ENCODE measurements at regions not wholly inside any gene's neighbourhood (a gene's known extent, or its start where the extent isn't known, plus 50 kb on each side); places are given as distances from the start of the nearest gene placed in this dataset.
A peak's percentile ranks its signal among the peaks of the same experiment; 100 is the strongest.
"Not testable (repeated sequence)": the region's sequence is repeated elsewhere in the genome, so short reads cannot be mapped to it uniquely, and the experiment has no call there.

DNA sequence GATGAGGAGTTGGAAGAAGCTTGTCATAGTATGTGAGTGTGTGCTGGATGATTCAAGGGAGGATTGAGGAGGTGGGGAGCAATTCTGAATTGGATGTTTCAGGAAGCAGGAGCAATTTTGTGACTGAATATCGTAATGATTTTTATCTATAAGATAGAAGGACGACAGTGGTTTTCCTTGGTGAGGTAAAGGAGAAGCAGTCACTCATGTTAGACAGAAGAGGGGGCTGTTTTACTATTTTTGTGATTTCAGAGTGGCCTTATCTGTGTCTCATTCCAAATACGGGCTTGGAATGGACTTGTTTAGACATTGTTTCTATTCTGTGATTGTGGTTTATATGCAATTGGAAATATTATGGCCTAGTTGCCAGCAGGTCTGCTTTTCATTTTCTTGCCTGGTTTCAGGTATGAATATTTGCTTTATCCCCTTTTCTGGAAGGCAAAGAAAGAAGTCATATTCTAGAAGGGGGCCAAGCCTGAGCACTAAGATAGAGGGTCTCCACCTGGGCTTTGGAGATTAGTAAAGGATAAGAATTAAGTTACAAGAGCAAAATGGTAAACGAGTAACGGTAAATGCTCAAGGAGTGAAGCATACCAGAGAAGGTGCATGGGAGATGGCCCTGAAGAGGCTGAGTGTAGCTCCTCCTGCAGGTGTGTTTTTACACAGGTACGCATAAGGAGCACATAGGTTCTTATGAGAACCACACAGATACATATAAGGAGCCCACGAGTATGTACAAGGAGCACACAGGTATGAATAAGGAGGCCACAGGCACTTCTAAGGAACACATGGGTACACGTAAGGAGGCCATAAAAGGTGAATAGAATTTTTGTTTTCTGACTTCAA lies 124.6 kb upstream of the KCNAB1 start:
- DNase-seq = peak; percentile 77

DNA sequence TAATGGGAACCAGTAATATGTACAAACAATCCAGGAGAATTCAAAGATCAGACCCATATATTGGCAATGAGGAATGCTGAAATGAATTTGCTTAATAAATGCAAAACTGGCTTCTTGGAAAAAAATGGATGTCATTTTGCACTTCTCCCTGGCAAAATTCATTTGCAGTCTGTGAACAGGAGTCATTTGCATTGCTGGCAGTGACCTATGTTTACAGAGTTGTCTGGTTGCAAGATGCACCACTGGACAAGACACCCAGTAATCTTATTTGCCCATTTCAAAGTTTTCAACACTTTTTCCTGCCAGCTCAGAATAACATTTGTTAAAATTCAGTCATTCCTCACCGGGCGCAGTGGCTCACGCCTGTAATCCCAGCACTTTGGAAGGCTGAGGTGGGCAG lies 123.5 kb upstream of the KCNAB1 start:
- no peak for DNase-seq

DNA sequence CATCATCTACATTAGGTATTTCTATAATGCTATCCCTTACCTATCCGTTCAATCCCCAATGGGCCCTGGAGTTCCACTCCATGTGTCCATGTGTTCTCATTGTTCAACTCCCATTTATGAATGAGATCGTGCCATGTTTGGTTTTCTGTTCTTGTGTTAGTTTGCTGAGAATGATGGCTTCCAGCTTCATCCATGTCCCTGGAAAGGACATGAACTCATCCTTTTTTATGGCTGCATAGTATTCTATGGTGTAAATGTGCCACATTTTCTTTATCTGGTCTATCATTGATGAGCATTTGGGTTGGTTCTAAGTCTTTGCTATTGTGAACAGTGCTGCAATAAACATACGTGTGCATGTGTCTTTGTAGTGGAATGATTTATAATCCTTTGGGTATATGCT lies 122.2 kb upstream of the KCNAB1 start:
- not testable (repeated sequence) for DNase-seq

DNA sequence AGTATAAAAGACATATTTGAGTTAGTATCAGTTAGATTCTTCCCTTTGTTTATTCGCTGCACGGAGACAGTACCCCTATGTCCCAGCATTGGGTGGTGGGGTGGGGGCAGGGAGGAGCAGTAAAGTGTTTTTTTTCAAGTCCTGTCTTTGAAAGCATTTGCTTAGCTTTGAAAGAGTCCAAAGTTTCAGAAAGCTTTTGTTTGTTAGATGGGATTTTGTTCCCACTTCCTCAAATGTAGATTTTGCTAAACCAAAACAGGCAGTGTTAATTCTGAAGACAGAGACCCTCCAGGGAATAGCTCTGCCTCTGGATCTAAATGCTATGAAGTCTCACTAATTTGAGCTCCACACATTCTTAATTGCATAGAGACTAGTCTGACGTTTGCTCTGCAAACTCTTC lies 114.6 kb upstream of the KCNAB1 start:
- no peak for DNase-seq

DNA sequence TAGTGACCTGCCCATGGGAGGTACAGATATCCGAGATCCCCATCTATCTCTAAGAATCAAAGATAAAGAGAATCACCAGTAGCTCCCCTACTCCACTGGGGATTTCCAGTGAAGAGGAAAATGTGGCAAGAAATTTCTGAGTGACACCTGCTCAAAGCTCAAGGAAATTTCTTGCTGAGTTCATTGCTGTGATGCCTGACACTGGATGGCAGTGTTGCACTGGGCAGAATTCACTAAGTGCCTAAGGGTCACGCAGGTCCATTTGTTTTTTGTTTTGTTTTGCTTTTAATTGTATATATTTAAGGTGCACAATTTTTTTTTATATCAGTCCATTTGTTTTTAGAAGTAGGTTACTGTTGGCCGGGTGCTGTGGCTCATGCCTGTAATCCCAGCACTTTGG lies 109.5 kb upstream of the KCNAB1 start:
- no peak for DNase-seq

DNA sequence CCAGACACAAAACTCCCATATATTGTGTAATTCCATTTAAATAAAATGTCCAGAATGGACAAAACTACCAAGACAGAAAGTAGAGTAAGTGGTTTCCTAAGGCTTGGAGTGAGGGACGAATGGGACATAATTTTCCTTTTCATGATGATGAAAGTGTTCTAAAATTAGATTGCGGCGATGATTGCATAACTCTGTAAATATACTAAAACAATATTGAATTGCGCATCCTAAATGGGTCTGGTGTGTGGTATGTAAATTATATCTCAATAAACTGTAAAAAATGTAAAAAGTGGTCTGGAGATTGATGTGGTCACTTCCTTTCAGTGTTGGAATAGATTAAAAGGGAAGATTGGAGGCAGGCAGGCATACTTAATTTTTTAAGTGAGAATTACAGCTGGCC lies 105.9 kb upstream of the KCNAB1 start:
- no peak for DNase-seq

DNA sequence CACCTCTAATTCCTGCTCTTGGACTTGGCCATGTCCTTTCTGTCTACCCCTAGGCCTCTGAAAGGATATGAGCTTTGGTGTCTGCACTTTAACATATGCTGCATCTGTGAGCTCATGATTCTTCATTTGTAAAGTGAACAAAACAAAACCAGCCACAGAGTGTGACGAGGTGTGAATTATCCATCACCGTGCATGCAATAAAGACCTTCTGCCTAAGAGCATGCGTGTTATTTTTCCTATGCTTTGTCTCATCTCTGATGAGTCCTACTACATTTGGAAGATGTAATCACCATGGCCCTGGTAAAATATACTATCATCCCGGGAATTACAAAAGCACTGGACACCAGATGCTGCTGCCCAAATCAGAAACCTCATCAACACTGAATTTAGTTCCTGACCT lies 103.5 kb upstream of the KCNAB1 start:
- DNase-seq = no peak

DNA sequence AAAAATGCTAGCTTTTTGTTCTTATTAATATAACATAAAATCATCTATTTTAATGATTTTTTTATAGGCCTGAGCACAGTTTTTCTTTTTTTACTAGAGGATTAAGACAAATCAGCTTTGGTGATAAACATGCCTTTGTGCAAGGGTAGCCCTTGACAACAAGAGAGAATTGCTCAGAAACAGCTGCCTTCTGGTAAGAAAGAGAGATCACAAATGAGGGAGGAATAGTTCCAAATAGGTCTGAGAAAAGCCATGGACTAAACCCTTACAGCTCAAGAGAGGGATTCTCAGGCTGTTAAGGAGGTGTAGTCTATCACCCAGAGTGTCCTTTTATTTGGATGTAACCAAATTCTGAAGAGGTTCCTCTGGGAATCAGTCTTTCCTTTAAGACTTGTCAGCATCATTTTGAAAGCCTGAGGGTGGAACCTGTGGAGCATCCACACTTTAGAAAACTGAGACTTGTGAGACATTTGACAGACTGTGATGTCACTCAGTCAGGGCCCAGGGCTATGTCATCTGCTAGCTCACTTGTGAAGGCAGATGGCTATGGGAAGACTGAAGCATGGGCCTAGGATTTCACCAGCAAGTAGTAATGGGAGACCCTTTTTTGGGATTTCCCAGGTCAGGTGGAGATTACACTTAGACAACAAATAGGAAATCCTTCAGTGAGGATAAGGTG lies 102.9 kb upstream of the KCNAB1 start:
- no peak for DNase-seq

DNA sequence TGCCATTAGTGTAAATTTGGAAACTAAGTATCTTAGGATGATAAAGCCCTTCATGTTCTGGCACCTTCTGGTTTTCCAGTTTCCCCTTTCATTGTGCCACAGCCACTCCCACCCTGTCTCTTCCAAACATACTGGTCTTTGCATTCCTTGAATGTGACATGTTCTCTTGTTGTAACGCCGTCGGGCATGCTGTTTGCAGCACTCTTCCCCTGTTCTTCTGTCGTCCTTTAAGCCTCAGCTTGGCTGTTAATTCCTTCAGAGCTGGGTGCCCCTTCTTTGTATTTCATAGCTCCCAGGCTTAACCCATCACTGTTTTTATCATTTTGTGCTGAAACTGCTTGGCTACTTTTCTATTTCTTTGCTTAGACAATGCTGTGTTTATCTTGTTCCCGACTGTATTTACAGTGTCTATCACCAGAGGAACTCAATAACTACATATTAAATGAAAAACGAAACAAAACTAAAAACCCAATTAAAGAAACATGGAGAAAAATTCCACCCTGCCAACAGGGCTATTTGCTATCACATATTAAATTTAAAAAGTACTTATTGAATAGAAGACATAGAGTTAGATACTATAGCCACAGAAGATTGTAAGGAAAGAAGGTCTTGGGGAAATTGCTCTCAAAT lies 95.4 kb upstream of the KCNAB1 start:
- no peak for DNase-seq

DNA sequence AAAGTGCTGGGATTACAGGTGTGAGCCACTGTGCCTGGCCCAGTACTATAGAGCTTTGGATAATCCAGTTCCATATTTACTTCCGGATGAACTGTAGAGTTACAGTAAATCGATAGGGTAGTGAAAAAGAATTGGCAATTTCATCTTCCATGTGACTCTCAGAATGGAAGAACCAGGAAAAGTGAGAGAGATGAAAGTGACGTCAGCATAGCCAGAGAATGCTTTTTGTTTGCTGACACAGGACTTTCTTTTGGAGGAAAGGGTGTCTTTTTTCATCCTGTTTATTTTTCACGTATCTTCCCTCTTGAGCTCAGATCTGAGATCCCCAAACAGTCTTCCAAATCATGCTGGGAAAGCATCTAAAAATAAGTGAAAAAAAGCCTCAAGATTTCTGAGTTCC lies 91.2 kb upstream of the KCNAB1 start:
- DNase-seq = no peak

DNA sequence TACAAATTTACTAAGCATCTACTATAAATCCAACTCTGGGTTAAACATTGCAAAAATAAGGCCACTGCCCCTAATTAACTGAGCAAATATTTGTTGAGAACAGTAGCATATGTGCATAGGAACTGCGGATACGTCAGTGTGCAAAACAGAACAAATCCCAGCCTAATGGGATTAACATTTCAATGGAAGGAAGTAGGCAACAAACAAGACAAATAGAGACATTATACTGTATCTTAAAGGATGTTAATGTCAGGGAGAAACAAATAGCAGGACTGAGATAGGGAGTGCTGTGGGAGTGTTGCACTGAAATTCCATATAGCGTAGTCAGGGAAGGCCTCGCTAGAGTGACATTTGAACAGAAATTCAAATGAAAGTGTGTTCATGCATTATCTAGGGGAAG lies 89.7 kb upstream of the KCNAB1 start:
- no peak for DNase-seq

DNA sequence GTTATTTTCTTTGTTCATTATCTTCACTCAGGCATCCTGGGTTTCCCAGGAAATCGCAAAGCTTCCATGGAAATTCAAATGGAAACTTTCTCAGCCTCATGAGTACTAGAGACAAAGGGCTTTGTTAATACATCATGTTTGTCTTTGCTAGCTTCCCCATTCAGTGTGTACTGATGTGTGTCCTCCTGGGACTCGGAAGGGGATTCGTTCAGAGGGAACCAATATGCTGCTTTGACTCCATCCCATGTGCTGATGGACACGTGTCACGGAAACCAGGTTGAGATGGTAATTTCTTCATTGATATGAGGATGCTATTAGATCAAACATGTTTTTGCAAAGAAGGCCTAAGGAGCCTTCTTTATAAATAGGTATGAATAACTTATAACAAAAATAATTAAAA lies 87.0 kb upstream of the KCNAB1 start:
- no peak for DNase-seq

DNA sequence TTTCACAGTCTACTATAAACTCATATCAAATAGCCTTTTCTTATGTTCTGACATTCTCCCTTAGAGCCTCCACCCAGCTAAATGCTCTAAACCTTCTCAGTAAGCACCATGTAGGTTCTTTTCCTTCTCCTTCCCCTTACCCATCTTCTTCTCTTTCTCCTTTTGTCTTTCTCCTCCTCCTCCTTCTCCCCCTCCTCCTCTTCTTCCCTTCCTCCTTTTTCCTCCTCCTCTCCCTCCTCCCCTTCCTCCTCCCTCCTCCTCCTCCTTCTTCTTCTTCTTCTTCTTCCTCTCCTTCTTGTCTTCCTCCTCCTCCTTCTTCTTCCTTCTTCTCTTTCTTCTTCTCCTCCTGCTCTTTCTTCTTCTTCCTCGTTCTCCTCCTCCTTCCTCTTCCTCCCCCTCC lies 85.2 kb upstream of the KCNAB1 start:
- DNase-seq = no peak

DNA sequence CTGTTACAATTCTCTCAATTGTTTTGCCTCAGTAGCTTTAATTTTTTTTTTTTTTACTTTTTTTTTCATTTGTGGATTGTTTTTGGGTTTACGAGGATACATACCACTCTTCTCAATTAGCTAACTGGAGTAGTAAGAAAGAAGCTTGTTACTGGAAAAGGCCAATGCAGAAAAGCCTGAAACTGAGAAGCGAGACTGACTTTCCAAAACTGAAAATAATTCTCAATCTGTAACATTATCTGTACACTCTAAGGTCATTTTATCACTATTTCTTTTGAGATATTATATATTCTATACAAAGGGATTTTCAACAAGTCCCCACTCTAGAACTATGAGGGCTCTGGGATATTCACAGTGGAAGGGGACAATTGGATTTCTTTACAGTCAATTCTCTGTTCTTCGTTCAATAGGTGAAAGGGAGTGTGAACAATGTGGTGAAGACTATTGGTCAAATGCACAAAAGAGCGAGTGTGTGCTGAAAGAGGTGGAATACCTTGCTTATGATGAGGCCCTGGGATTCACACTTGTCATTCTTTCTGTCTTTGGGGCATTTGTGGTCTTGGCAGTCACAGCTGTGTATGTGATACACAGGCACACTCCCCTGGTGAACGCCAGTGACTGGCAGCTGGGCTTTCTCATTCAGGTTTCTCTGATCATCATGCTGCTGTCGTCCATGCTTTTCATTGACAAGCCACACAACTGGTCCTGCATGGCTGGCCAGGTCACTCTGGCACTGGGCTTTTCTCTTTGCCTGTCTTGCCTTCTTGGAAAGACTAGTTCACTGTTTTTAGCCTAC lies 83.9 kb upstream of the KCNAB1 start:
- no peak for DNase-seq

DNA sequence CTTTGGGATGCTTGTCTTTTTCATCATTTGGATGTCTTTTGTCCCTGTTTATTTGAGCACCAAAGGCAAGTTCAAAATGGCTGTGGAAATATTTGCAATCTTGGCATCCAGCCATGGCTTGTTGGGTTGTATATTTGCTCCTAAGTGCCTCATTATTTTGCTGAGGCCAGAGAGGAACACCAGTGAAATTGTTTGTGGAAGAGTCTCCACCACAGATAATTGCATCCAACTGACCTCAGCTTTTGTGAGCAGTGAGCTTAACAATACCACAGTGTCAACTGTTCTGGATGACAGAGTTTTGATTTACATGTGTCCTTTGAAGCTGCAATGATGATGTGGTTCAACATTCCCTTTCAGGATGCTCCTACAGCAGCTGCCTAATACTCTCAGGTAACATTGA lies 83.0 kb upstream of the KCNAB1 start:
- DNase-seq = no peak

DNA sequence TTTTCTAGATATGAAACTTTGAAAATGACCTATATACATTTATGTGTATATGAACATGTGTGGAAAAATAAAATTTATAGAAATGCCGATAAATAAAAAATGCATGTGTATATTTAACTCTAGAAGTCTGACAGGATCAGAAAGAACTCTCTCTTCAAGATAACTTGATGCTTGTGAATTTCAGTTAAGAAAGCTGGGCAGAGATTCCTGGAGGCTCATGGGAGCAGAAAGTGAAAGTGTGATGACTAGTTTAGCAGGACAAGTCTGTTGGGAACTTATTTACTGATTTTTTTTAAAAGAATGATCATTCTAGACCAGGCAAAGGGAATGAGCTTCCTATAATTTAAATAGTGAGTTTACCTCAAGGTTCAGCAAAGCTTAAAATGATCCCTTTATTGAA lies 81.5 kb upstream of the KCNAB1 start:
- no peak for DNase-seq

DNA sequence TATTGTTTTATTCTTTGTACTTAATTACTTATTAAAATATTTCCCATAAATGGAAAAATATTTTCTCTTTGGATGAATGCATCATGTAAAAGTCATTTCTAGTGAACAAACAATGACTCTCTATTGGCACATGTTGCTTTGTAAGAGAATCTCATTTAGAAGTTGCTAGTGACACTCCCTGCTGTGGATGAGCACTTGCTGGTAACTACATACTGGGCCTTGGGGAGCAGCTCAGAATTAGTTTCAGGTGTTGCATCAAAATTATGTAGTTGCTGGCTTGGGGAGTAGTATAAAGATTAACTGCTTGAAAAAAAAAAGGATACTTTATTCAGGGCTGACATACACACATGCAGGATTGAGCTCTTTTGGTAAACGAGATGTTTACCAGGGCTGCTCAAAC lies 80.3 kb upstream of the KCNAB1 start:
- DNase-seq = no peak

DNA sequence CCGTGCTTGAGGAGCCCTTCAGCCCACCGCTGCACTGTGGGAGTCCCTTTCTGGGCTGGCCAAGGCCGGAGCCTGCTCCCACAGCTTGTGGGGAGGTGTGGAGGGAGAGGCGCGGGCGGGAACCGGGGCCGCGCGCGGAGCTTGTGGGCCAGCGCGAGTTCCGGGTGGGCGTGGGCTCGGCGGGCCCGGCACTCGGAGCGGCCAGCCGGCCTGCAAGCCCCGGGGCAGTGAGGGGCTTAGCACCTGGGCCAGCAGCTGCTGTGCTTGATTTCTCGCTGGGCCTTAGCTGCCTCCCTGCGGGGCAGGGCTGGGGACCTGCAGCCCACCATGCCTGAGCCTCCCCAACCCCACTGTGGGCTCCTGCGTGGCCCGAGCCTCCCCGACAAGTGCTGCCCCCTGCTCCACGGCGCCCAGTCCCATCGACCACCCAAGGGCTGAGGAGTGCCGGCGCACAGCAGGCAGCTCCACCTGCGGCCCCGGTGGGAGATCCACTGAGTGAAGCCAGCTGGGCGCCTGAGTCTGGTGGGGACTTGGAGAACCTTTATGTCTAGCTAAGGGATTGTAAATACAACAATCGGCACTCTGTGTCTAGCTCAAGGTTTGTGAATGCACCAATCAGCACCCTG lies 79.0 kb upstream of the KCNAB1 start:
- DNase-seq = not testable (repeated sequence)

DNA sequence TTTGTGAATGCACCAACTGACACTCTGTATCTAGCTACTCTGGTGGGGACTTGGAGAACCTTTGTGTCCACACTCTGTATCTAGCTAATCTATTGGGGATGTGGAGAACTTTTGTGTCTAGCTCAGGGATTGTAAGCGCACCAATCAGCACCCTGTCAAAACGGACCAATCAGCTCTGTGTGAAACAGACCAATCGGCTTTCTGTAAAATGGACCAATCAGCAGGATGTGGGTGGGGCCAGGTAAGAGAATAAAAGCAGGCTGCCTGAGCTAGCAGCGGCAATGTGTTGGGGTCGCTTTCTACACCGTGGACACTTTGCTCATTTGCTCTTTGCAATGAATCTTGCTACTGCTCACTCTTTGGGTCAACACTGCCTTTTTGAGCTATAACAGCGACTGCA lies 78.5 kb upstream of the KCNAB1 start:
- not testable (repeated sequence) for DNase-seq

DNA sequence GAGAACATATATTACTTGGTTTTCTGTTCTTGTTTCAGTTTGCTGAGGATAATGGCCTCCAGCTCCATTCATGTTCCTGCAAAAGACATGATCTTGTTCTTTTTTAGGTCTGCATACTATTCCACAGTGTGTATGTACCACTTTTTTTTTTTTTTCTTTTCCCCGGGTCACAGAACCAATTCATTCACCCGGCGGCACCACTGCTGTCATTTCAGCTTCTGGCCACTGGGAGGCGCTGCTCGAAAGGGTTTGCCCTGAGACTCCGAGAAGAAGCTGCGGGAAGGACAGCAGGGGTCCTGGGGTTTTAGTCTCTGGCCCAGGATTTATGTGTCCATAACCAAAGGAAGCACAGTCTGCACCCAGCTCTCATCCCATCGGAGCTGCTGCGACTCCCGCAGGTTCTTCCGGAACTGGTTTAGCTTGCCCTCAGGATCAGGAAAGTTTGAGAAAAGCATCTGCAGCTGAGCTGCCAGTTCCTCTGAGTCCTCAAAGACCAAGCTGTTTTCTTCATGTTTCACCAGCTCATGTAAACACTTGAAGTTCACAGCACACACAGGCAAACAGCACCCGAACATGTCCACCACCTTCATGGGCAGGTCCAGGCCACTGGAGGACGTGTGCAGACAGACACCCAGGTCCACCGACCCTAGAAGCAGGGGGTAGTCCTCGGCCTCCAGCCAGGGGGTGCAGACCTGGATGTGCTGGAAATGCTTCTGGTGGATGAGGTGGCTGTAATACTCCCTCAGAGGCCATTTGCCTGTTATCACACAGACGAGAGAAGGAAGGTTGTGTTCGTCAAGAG lies 76.3 kb upstream of the KCNAB1 start:
- peak; percentile 8 for DNase-seq

DNA sequence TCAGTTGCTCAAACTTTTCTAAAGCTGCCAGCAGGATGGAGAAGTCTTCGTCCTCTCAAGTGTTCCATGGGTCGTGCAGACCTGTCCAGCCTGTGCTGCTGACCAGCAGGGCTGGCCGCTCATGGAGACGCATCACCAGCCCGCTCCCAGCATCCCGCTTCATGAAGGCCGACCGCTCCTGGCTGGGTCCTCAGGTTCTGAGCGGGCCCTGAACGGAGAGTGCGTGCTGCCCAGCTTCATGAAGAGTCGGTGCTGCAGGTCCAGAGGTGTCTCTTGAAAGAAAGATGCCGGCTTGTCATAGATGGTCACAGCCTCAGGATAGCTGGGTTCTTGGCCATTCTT lies 75.8 kb upstream of the KCNAB1 start:
- no peak for DNase-seq

DNA sequence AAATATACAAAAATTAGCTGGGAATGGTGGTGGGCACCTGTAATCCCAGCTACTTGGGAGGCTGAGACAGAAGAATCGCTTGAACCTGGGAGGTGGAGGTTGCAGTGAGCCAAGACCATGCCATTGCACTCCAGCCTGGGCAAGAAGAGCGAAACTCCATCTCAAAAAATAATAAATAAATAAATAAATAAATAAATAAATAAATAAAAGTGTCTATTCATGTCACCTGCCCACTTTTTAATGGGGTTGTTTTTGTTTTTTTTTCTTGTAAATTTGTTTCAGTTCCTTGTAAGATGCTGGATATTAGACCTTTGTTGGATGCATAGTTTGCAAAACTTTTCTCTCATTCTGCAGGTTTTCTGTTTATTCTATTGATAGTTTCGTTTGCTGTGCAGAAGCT lies 71.9 kb upstream of the KCNAB1 start:
- not testable (repeated sequence) for DNase-seq
